ENCODE measurements at regions not wholly inside any gene's neighbourhood (a gene's known extent, or its start where the extent isn't known, plus 50 kb on each side); places are given as distances from the start of the nearest gene placed in this dataset.

- TF ChIP-seq CBX8 (IDR thresholded peaks at IDR 0.05), result no peak
- no peak for TF ChIP-seq CTCF (IDR thresholded peaks at IDR 0.05)
- no peak for TF ChIP-seq SMC3 (IDR thresholded peaks at IDR 0.05)
- TF ChIP-seq POLR2A (IDR thresholded peaks at IDR 0.05; ENCODE audit: low read length), result no peak
- TF ChIP-seq BHLHE40 (IDR thresholded peaks at IDR 0.05; ENCODE audit: low read depth, low read length), result no peak
- TF ChIP-seq ZNF302 (CRISPR knock-in tag; IDR thresholded peaks at IDR 0.05), result no peak
- TF ChIP-seq MAX (IDR thresholded peaks at IDR 0.05), result no peak
- no peak for TF ChIP-seq USF2 (IDR thresholded peaks at IDR 0.05)
- TF ChIP-seq E2F6 (IDR thresholded peaks at IDR 0.05; ENCODE audit: borderline replicate concordance, low read depth), result no peak
- no peak for TF ChIP-seq REST (IDR thresholded peaks at IDR 0.05)
- TF ChIP-seq JUN (IDR thresholded peaks at IDR 0.05), result no peak
- TF ChIP-seq NFE2L2 (conservative IDR thresholded peaks at IDR 0.05; ENCODE audit: low read length), result no peak
Measured at GRCh38 chr10:118971187-118971586, 58.3 kb upstream of the NANOS1 start.
